SK-N-SH (cell line): ENCODE measurements at regions not wholly inside any gene's neighbourhood (a gene's known extent, or its start where the extent isn't known, plus 50 kb on each side); places are given as distances from the start of the nearest gene placed in this dataset.

Experiments
- CTCF ChIP-seq: fragments of 200-600 bp; sonication (generic); IDR thresholded peaks from 2 replicates; pipeline ENCODE4 v1.6.1; 2017; ENCODE audit warnings: antibody characterized with exemption, mild to moderate bottlenecking, moderate library complexity
- EP300 ChIP-seq, 2 experiments: IDR thresholded peaks; 2 replicates each; pipeline versions ENCODE4 v1.4.0 to v1.6.1; 2012; ENCODE audit warnings: borderline replicate concordance in 1 of 2, low read depth in 1 of 2, low read length in 1 of 2
- EZH2phosphoT487 ChIP-seq: fragments of 200-600 bp; sonication (generic); IDR thresholded peaks from 2 replicates; pipeline ENCODE4 v1.6.1; 2017; ENCODE audit warnings: low read depth, mixed run types, mild to moderate bottlenecking, antibody characterized with exemption, moderate library complexity, borderline replicate concordance
- IRF3 ChIP-seq: fragments of 150-350 bp; IDR thresholded peaks from 2 replicates; pipeline ENCODE4 v1.6.1; 2016; ENCODE audit warnings: mild to moderate bottlenecking, low read depth, low read length
- JUND ChIP-seq: IDR thresholded peaks from 2 replicates; pipeline ENCODE4 v1.4.0; 2012
- PBX3 ChIP-seq: IDR thresholded peaks from 2 replicates; pipeline ENCODE4; 2012
- POLR2AphosphoS5 ChIP-seq: IDR thresholded peaks from 2 replicates; pipeline ENCODE4 v1.6.1; 2012; ENCODE audit warnings: low read depth, low read length
- RAD21 ChIP-seq: IDR thresholded peaks from 2 replicates; pipeline ENCODE4 v1.6.1; 2012; ENCODE audit warnings: mild to moderate bottlenecking, low read length
- REST ChIP-seq: IDR thresholded peaks from 2 replicates; pipeline ENCODE4 v1.6.1; 2012; ENCODE audit warnings: mild to moderate bottlenecking, low read depth, low read length, moderate library complexity
- TCF12 ChIP-seq: IDR thresholded peaks from 2 replicates; pipeline ENCODE4 v1.4.0; 2012
- USF1 ChIP-seq: IDR thresholded peaks from 2 replicates; pipeline ENCODE4 v1.4.0; 2012; ENCODE audit warnings: low read depth, borderline replicate concordance
- USF2 ChIP-seq: fragments of 150-350 bp; IDR thresholded peaks from 2 replicates; pipeline ENCODE4 v1.6.1; 2017; ENCODE audit warnings: antibody characterized with exemption, low read length, low read depth, borderline replicate concordance
- YY1 ChIP-seq: IDR thresholded peaks from 2 replicates; pipeline ENCODE4 v1.4.0; 2012; ENCODE audit warnings: low read depth, mild to moderate bottlenecking

- TF ChIP-seq USF1 (no peak), REST (no peak), RAD21 (no peak), POLR2AphosphoS5 (no peak), CTCF (no peak), IRF3 (no peak), PBX3 (no peak), JUND (no peak), EP300 (IDR thresholded peaks at IDR 0.05; ENCODE audit: borderline replicate concordance in 1 of 2, low read depth in 1 of 2, low read length in 1 of 2) (no peak), EZH2phosphoT487 (no peak), TCF12 (no peak), USF2 (no peak), YY1 (no peak)
Observed at GRCh38 chr2:120653871-120654270, 81.8 kb upstream of the GLI2 start.
